ENCODE measurements at regions not wholly inside any gene's neighbourhood (a gene's known extent, or its start where the extent isn't known, plus 50 kb on each side); places are given as distances from the start of the nearest gene placed in this dataset.

DNA sequence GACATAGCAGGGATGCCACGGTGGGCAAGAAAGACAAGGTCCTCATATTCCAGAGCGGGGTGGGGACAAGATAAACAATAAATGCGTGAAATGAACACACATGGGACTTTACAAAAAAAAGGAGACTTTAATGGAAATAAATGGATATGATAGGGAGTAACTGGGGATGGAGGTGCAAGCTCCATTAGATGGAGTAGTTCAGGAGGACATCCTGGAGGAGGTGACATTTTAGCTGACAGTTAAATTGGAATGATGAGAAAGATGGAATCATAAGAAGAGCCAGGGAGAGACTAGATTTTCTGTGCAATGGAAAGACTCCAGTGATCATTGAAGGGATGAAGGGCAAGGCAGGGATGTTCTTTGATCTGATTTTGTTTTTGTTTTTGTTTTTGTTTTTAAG, 83.6 kb upstream of the MYL10 start:
- DNase-seq = no peak

DNA sequence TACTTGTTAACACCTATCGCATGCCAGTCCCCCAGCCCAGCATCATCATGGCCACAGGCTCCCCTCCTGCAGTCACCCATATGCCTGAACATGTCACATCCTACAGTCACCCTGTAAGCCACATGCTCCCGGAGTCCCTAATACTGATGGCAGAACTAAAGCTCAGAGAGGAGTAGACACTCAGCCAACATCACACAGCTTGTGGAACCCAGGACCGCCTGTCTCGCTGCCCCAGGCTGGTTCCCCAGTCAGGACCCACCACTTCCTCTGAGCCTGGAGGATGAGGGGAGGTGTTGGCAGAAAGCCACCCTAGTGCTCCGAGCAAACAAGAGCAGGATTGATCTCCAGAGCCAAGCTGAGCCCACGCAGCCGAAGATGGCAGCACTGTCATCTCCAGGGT, 85.0 kb upstream of the MYL10 start:
- no peak for DNase-seq

DNA sequence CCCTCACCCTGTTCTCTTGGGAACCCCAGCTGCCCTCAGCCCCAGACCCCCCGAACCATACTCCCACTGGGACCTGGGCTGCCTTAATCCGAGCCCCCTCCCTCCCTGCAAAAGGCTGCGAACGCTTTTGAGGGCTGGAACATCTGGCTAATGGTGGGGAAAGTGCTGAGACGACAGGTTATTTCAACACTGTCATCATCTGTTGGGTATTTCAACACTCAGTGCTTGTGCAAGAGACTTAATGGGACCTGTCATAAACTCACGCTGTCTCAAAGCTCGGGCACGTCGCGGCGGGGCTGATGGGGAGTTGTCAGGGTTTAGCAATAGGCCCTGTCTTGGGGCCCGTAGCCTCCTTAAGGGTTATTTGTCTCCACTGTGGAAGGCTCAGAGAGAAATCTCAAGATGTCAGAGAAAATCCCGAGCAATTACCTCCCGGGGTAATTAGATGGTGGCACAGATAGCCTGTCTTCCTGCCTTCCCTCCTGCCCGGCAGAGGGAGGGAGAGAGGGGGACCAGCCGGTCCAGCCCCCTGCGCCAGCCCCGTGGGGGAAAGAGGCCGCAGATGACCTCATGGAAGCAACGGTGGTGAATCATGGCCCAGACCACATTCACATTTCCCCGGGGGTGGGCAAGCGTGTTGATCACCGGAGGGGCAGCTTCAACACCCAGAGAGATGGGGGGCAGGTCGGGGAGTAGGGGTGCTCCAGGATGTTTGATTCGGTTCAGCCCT, 88.7 kb upstream of the MYL10 start:
- DNase-seq = peak; percentile 41

DNA sequence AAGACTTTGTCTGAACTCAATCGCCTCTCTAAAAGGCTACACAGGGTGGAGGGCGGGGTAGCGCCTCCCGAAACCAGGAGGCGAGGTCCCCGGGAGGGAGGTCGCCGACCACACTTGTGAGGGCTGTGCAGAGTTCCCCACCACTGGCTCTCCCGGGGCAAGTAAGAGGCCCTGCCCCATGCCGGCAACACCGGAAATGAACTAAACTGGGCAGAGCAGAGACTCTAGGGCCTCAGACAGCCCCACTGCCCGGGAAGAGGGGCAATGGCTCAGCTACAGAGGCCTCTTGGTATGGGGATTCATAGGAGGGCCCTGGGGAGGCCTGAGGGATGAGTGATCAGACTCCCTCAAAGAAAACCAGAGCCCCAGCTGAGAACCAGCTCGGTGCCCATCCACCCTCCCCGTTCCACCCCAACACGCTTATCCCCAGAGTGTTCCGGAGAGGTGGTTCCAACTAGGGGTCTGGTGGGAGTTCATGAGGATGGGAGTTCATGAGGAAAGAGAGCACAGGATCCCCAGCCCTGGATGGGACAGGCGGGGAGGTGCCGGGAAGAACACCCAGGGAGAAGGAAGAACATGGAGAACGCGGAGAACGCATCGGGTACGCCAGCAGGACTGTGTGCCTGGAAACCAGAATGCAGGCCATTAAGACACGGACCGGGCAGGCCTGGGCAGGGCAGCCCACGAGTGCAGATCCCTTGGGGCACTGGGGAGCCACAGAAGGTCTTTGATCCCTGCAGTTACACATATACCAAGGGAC, 89.4 kb upstream of the MYL10 start:
- DNase-seq = no peak

DNA sequence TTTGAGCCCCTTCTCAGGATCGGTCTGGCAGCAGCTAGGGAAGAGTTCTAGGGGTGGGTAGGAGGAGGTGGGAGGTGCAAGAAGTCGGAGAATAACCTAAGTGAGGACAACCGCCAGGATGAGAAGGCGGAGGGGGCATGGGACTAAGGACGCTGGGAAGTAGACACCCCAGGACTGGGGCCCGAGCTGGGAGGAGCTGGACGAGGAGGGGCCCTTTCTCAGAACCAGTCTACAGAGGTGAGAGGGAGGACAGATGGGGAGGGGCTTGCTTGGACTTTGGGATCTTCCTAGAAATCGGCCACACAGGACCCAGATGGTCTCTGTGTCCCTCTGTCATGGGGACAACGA, 90.0 kb upstream of the MYL10 start:
- no peak for DNase-seq

DNA sequence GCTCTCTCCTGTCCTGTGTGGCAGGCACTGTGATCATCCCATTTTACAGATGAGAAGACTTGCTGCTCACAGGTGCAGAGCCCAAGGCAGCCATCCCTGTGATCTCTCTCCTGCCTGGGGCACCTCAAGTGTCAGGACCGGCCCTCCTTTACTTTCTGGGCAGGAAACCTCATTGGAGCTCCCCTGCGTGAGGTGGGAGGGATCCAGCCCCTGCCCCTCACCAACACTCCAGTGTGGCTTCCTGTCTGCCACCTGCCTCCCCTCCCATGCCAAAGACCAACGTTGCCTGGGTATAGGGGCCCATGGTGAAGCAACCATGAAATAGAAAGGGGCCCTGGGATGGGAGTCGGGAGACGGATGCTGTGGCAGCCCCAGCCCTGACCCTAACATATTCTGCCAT, 91.2 kb upstream of the MYL10 start:
- DNase-seq = no peak

DNA sequence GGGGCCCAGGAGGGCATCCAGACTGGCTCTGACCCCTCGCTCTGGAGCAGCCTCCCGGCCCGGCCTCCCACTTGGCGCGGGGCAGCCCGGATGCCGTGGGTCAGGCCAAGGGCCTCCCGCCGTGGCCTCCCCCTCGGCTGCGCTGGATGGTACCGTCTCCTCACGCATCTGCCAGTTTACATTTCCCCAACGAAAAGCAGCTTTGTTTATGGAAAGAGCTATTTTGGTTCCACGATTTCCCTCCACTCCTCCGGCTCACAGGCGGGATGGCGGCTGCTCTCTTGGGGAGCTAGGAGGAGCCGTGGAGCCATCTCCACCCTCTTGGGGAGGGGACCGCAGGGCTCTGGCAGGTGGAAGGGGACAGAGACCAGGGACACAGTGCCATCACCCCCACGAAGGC, 93.2 kb upstream of the MYL10 start:
- no peak for DNase-seq

DNA sequence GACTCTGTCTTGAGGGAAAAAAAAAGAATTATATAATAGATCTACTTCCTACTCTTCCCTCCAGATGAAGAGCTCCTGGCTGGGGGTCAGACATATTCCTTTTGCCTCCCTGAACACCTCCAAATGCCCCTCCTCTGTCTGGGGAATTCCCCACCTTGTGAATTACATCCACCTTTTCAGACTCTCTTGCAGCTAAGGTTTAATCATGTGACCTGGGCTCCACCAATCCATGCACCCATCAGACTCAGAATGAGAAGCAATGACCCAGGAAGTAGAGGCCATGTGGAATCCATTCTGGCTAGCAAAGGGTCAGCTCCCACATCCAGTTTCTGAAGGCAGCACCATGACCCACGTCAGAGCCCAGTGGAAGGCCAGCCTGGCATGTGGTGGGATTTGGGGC, 93.6 kb upstream of the CUX1 start:
- no peak for DNase-seq

DNA sequence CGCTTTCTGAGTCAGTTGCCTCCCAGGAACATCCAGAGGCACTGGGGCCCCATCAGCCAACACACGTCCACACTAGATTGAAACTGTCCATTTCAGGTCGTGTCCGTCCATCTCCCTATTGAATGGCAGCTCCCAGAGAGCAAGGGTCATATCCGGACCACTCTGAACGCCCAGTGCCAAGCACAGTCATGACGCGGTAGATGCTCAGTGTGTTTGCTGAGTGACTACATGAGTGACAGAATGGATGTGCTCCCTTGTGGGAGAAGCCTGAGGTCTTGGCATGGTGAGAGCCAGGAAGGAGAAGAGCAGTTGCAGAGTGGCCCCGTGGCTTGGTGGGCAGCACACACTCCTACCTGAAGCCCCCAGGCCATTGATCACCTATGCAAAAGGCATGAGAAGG, 92.5 kb upstream of the CUX1 start:
- no peak for DNase-seq

DNA sequence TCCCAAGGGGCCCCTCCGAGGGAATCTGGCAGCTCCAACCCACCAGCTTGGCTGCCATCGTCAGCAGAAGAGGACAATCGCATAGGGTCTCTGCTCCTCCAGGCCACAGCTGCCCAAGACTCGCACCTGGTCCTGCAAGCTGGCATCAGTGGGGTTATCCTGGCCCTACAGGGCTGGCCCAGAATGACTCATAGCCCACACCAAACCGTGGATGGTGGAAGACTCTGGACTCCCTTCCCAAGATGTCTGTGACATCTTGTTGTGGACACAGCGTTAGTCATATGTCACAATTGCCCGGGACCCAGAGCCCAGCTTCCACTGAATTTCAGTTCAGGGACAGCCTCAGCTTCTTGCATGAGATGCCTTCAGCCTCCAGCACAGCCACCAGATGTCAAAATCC, 91.5 kb upstream of the CUX1 start:
- no peak for DNase-seq

DNA sequence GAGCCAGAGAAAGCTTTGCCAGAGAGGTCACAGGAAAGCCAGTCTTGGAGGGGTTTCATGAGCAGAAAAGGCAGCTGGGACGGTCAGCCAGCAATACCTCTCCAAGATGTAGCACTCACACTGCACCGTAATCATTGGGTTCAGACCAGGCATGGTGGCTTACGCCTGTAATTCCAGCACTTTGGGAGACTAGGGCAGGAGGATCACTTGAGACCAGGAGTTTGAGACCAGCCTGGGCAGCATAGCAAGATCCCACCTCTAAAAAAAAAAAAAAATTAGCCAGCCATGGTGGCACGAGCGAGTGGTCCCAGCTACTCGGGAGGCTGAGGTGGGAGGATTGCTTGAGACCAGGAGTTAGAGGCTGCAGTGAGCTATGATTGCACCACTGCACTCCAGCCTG, 90.2 kb upstream of the CUX1 start:
- no peak for DNase-seq

DNA sequence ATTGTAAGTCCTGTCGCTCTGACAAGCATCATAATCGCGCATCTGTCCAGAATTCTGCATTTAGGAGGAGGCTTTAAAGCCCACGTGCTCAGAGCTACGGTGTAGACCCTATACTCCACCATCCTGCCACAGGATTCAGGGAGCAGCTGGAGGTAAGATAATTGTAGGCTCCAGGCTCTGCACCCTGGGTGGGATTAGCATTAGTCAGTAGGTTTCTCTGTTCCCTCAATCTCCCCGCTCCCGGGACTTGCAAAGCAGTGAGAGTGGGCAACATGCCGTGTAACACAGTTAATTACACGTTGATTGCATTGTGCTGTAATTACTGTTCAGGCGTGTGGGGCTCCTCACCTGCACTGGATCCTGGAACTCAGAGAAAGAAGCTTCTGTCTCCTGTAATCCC, 89.3 kb upstream of the CUX1 start:
- no peak for DNase-seq

DNA sequence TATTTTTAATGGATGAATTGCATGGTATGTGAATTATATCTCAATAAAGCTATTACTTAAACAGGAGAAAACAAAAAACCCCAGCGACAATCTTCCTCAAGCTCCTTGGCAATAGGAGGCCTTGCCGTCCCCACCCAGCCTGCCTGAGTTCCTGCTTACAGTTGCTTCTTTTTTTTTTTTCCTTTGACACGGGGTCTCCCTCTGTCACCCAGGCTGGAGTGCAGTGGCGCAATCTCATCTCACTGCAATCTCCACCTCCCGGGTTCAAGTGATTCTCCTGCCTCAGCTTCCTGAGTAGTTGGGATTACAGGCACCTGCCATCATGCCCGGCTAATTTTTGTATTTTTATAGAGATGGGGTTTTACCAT, 88.6 kb upstream of the CUX1 start:
- DNase-seq = peak; percentile 23

DNA sequence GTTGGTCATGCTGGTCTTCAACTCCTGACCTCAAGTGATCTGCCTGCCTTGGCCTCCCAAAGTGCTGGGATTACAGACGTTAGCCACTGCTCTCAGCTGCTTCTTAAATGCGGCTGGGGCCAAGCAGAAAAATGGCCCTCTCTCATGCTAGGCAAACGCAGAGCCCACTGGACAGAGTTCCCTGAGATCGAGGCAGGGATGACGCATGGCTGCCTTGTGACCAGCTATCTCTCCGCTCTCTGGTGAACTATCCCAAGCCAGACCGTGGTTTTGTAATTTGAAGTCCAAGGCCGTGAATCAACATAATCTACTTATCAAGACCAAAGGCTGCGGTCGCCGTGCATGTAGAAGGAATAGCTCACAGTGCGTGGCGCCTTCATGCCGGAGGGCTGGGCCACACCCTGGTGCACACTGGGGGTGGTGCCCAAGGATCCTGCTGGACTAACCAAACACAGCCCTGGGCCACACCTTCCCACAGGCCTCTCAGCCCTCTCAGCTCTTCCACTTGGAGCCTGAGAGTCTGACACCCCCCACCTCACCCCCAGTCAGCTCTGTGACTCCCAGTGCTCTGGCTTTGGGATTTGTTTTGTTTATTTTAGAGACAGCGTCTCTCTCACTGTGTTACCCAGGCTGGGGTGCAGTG, 88.1 kb upstream of the CUX1 start:
- DNase-seq = peak; percentile 89

DNA sequence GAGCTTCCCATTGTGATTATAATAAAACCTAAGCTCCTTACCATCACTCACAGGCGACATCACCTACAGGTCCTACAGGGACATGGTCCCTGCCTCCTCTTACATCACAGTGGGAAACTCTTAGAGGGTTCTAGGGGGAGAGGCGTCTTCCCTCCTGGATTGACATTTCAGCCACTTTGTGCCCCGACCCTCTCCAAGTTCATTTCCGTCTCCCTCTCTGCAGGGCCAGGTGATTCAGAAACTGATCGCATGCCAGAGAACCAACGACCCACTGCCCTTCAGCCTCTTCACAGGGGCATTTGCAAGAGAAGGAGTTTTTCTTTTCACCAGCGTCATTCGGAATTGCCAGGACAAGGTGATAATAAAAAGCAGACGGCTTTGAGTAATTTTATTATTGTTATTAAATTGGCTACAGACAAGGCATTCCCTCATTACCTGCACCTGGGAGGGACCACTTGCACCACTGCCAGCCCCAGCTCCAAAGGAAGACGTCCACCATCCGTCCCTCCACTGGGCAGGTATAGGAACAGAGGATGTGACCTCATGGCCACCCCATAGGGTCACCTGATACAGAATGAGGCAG, 85.8 kb upstream of the CUX1 start:
- DNase-seq = no peak

DNA sequence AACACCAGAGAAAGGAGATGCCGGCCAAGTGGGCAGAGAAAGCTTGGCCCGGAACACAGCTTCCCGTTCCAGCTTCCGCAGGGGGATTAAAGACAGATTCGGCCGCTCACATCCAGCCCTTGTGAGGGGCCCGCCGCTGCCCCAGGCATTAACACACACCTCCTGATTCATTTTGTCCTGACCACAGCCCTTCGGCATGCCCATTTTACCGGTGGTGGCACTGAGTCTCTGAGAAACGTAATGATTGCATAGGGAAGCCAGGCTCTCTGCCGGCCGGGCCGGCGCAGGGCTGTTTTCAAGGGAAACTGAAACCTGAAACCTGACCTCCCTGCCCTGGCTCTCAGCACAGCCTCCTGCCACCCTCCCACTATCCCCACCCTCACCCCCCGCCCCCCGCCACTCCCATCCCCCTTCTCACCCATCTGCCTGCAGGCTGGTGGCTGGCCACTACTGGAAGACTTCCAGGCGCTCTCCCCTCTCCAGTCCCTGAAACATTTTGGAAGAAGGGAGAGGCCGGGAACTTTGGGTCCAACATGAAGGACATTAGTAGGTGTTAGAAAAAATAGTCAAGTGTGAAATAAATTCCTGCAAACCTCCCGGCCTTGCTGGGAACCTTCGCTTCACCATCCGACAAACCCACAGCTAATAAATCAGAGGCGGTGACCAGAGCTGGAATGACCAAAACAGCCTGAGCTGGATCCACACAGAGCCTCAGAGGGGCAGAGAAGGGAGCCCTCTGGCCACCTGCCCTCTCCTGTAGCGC, 83.5 kb upstream of the CUX1 start:
- DNase-seq = peak; percentile 16

DNA sequence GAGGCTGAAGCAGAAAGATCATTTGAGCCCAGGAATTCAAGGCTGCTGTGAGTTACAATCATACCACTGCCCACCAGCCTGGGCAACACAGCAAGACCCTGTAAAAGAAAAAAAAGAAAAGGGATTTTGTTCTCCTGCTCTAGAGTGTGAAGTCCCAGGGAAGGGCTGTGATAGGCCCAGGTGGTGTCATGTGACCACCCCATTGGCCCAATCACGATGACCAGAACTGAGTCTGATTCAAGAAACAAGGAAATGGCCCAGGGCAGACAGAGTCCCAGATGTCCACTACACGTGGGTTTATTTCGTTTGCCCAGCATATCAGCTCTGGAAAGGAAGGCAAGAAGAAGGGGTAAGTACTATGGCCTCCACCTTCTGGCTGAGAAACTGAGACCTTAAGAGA, 81.3 kb upstream of the CUX1 start:
- peak; percentile 40 for DNase-seq

DNA sequence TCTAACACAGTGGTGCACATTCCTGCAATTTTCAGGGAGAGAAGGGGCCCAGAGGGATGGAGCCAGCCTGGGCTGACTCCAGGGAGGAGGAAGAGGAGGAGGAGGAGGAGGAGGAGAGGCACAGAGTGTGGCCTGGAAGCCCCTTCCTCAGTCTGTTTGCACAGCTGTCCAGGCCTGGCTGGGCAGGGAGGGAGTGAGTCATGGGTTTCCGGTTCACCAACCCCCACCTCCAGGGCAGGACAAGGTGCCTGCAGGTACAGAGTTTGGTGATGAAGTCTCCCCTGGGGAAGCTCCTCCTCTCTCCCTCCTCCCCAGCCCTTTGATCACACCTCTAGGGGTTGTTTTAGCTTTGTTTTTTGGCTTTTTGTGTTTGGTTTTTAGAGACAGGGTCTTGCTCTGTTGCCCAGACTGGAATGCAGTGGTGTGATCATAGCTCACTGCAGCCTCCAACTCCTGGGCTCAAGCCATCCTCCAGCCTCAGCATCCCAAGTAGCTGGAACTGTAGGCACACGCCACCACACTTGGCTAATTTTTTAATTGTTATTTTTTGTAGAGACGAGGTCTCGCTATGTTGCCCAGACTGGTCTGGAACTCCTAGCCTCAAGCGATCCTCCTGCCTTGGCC, 77.5 kb upstream of the CUX1 start:
- DNase-seq = no peak

DNA sequence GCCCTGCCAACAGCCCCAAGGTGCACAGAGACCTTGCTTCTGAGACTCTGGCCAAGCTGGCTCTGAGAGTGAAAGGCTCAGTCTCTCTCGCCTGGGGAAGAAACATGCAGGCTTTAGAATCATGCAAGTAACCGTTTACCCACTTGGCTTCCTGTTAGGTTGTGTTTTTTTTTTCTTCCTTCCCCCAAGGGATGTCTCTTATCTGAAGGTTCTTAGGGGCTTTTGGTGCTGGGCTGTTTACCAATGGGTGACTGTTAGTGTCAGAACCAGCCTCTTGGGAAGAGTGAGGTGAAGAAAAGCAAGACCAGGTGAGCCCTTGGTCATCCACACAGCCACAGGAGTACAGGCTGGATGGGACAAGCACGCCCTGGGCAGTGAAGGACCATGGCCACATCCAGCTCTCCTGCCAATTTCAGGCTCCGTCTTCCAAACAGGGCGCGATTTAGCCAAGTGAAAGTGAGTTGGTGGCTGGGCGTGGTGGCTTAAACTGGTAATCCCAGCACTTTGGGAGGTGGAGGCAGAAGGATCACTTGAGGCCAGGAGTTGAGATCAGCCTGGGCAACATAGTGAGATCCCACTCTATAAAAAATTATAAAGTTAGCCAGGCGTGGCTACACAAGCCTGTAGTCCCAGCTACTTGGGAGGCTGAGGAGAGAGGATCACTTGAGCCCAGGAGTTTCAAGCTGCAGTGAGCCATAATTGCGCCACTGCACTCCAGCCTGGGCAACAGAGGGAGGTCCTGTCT, 76.3 kb upstream of the CUX1 start:
- peak; percentile 59 for DNase-seq

DNA sequence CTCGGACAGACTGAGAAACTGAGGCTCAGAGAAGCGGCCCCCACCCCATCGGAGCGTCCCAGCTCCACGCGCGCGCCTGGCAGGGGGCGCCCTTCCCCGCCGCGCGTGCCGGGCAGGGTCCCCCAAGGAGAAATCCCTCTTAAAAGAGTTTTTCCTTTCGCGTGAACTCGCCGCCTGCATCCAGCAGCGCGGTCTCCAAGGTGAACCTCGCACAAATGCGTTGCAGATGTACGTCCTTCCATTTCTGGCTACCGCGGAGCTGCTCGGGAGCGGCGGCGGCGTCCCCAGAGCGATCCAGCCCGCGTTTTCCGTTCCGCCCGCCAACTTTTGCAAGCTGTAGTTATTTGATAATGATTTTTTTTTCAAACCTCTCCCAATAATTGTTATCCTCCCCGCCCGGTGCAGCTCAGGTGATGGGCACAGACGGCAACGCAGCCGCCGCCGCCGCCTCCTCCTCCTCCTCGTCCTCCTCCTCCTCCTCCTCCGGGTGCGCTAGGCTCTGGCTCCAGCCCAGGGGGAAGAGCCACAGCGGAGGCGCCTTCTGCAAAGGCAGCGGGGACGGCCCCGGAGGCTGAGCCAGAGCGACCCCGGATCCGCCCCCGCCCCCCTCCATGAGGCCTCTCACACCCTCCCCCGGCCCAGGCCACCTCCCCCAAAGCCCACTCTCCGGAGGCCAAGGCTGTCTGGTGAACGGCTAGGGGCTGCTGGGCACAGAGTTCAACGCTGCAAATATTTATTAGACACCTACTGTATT, 74.0 kb upstream of the CUX1 start:
- peak; percentile 92 for DNase-seq

DNA sequence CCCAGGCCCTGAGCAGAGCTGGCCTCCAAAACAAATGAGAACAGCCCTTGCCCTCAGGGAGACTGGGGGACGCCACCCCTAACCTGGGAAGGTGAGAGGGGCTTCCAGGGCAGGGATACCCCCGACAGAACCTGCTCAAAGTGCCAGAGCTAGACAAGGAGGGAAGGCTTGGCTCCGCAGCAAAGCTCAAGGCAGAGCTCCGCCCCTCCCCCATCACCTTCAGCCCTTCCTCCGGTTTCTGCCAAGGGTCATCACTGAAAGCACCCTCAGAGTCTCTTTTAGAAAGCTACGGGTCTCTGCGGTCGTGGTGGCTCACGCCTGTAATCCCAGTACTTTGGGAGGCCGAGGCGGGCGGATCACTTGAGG, 73.4 kb upstream of the CUX1 start:
- peak; percentile 43 for DNase-seq

All from hematopoietic multipotent progenitor cell treated with erythropoietin and hydrocortisone succinate and interleukin-3 and kit ligand, for 8 days (in vitro differentiated cells).